ENCODE measurements at regions not wholly inside any gene's neighbourhood (a gene's known extent, or its start where the extent isn't known, plus 50 kb on each side); places are given as distances from the start of the nearest gene placed in this dataset.

- TF ChIP-seq, protein P1, sequence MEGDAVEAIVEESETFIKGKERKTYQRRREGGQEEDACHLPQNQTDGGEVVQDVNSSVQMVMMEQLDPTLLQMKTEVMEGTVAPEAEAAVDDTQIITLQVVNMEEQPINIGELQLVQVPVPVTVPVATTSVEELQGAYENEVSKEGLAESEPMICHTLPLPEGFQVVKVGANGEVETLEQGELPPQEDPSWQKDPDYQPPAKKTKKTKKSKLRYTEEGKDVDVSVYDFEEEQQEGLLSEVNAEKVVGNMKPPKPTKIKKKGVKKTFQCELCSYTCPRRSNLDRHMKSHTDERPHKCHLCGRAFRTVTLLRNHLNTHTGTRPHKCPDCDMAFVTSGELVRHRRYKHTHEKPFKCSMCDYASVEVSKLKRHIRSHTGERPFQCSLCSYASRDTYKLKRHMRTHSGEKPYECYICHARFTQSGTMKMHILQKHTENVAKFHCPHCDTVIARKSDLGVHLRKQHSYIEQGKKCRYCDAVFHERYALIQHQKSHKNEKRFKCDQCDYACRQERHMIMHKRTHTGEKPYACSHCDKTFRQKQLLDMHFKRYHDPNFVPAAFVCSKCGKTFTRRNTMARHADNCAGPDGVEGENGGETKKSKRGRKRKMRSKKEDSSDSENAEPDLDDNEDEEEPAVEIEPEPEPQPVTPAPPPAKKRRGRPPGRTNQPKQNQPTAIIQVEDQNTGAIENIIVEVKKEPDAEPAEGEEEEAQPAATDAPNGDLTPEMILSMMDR (IDR thresholded peaks at IDR 0.05; ENCODE audit: low read depth, low read length, poor library complexity, severe bottlenecking): no peak
- no peak for TF ChIP-seq EZH2phosphoT487 (IDR thresholded peaks at IDR 0.05; ENCODE audit: borderline replicate concordance, low read length)
These were observed 51.0 kb upstream of the IL12A start for GRCh38 chr3:159937561-159938166.

Measured in DOHH2 (cell line).